ENCODE measurements at regions not wholly inside any gene's neighbourhood (a gene's known extent, or its start where the extent isn't known, plus 50 kb on each side); places are given as distances from the start of the nearest gene placed in this dataset.

- no peak overlapping the region for H3K27ac ChIP-seq (ENCODE audit: low read length)
Observed at GRCh38 chr14:56460469-56460868, 119.1 kb upstream of the TMEM260 start.

GRCh38 chr14:56461276-56462275, 118.0 kb upstream of the TMEM260 start:
- H3K27me3 ChIP-seq (ENCODE audit: low read depth, low read length): 0 out of 2 replicates have a peak, but pooled peaks cover 7% of the 10 kb centered on the region
- H3K36me3 ChIP-seq (replicated peaks; ENCODE audit: low read depth, low read length): no peaks in the 10 kb centered on the region
- H4K20me1 ChIP-seq (ENCODE audit: insufficient read depth, low read length): no peaks in the 10 kb centered on the region
- H3K27ac ChIP-seq (ENCODE audit: low read length): no peak overlapping the region
- no peak overlapping the region for H3K9ac ChIP-seq (ENCODE audit: low read length)
- no peak for TF ChIP-seq EZH2phosphoT487 (IDR thresholded peaks at IDR 0.05; ENCODE audit: low read depth)
- no peak for TF ChIP-seq CTCF (IDR thresholded peaks at IDR 0.05; ENCODE audit: low read depth, low read length)
- no peaks in the 10 kb centered on the region for H3K79me2 ChIP-seq (ENCODE audit: low read length)
- no peak overlapping the region for H2AFZ ChIP-seq (ENCODE audit: low read depth, low read length)
- H3K4me2 ChIP-seq (ENCODE audit: low read length): no peak overlapping the region
- no peak overlapping the region for H3K4me3 ChIP-seq (ENCODE audit: low read length)
- H3K9me3 ChIP-seq (ENCODE audit: insufficient read depth, low read length): no peaks in the 10 kb centered on the region
- no peaks in the 10 kb centered on the region for H3K4me1 ChIP-seq (ENCODE audit: low read length)

More at GRCh38 chr14:56460469-56460868, 119.1 kb upstream of the TMEM260 start:
- Histone ChIP-seq H3K9ac (ENCODE audit: low read length) (no peak overlapping the region), H3K4me1 (ENCODE audit: low read length) (no peaks in the 10 kb centered on the region), H3K79me2 (ENCODE audit: low read length) (no peaks in the 10 kb centered on the region), H3K4me3 (ENCODE audit: low read length) (no peak overlapping the region), H3K27me3 (ENCODE audit: low read depth, low read length) (0 out of 2 replicates have a peak, but pooled peaks cover 7% of the 10 kb centered on the region), H3K36me3 (replicated peaks; ENCODE audit: low read depth, low read length) (no peaks in the 10 kb centered on the region), H3K9me3 (ENCODE audit: insufficient read depth, low read length) (no peaks in the 10 kb centered on the region), H3K4me2 (ENCODE audit: low read length) (no peak overlapping the region), H2AFZ (ENCODE audit: low read depth, low read length) (no peak overlapping the region), H4K20me1 (ENCODE audit: insufficient read depth, low read length) (no peaks in the 10 kb centered on the region)
- no peak for TF ChIP-seq CTCF (IDR thresholded peaks at IDR 0.05; ENCODE audit: low read depth, low read length)
- no peak for TF ChIP-seq EZH2phosphoT487 (IDR thresholded peaks at IDR 0.05; ENCODE audit: low read depth)

- H3K79me2 ChIP-seq (ENCODE audit: low read length): no peaks in the 10 kb centered on the region
- H3K4me1 ChIP-seq (ENCODE audit: low read length): no peaks in the 10 kb centered on the region
- no peak overlapping the region for H2AFZ ChIP-seq (ENCODE audit: low read depth, low read length)
- no peak overlapping the region for H3K27ac ChIP-seq (ENCODE audit: low read length)
- TF ChIP-seq CTCF (IDR thresholded peaks at IDR 0.05; ENCODE audit: low read depth, low read length) (no peak), EZH2phosphoT487 (IDR thresholded peaks at IDR 0.05; ENCODE audit: low read depth) (no peak)
- H3K9me3 ChIP-seq (ENCODE audit: insufficient read depth, low read length): no peaks in the 10 kb centered on the region
- H3K36me3 ChIP-seq (replicated peaks; ENCODE audit: low read depth, low read length): no peaks in the 10 kb centered on the region
- H4K20me1 ChIP-seq (ENCODE audit: insufficient read depth, low read length): no peaks in the 10 kb centered on the region
- H3K4me3 ChIP-seq (ENCODE audit: low read length): no peak overlapping the region
- no peak overlapping the region for H3K4me2 ChIP-seq (ENCODE audit: low read length)
- H3K27me3 ChIP-seq (ENCODE audit: low read depth, low read length): peaks cover 20% of the 10 kb centered on the region; the same call in 1 of the 2 replicates
- H3K9ac ChIP-seq (ENCODE audit: low read length): no peak overlapping the region
Observed at GRCh38 chr14:56463271-56463890, 116.2 kb upstream of the TMEM260 start.

GRCh38 chr14:56471056-56471455, 108.5 kb upstream of the TMEM260 start:
- no peak for TF ChIP-seq CTCF (IDR thresholded peaks at IDR 0.05; ENCODE audit: low read depth, low read length)
- no peak overlapping the region for H3K9ac ChIP-seq (ENCODE audit: low read length)
- no peak overlapping the region for H2AFZ ChIP-seq (ENCODE audit: low read depth, low read length)
- no peaks in the 10 kb centered on the region for H4K20me1 ChIP-seq (ENCODE audit: insufficient read depth, low read length)
- H3K4me2 ChIP-seq (ENCODE audit: low read length): no peak overlapping the region
- H3K4me1 ChIP-seq (ENCODE audit: low read length): no peaks in the 10 kb centered on the region
- no peak overlapping the region for H3K4me3 ChIP-seq (ENCODE audit: low read length)
- no peak overlapping the region for H3K27ac ChIP-seq (ENCODE audit: low read length)
- no peaks in the 10 kb centered on the region for H3K36me3 ChIP-seq (replicated peaks; ENCODE audit: low read depth, low read length)
- H3K27me3 ChIP-seq (ENCODE audit: low read depth, low read length): peaks cover 40% of the 10 kb centered on the region
- no peaks in the 10 kb centered on the region for H3K79me2 ChIP-seq (ENCODE audit: low read length)
- H3K9me3 ChIP-seq (ENCODE audit: insufficient read depth, low read length): no peaks in the 10 kb centered on the region

All from OCI-LY3 (cell line).